ENCODE measurements at regions not wholly inside any gene's neighbourhood (a gene's known extent, or its start where the extent isn't known, plus 50 kb on each side); places are given as distances from the start of the nearest gene placed in this dataset.

DNA sequence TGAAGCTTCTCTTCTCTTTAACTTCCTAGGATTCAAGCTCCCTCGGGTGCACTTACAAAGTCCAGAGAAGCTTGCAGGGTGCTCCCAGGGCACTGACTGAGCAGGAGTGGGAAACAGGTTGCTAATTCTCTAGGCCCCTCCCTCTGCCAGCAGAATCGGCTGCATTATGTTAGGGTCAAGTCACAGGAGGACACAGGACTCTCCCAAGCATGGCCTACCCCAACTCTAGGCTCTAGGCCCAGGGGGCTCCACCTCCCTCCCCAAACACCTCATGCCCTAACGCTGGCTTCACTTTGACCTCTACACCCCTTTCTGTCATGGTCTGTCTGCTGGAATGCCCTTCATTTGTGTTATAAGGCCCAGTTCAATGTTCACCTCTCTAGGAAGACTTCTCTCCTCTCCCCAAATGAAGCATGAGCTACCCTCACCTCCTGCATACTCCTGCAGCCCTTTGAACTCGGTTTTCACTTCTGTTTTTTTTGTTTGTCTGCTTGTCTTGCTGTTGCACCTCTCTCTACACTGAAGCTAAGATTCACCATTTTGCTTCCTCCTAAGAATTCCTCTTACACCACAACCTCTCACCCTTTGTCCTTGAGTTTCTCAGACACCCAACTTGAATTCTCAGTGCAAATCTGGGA lies 521.8 kb upstream of the ID2 start:
- DNase-seq (ENCODE audit: low read depth): no peak

GRCh38 chr2:8160959-8161358 lies 520.9 kb upstream of the ID2 start:
- DNase-seq (ENCODE audit: low read depth): no peak

- no peak for DNase-seq (ENCODE audit: low read depth)
Observed at GRCh38 chr2:8162552-8162951, 519.3 kb upstream of the ID2 start.

DNA sequence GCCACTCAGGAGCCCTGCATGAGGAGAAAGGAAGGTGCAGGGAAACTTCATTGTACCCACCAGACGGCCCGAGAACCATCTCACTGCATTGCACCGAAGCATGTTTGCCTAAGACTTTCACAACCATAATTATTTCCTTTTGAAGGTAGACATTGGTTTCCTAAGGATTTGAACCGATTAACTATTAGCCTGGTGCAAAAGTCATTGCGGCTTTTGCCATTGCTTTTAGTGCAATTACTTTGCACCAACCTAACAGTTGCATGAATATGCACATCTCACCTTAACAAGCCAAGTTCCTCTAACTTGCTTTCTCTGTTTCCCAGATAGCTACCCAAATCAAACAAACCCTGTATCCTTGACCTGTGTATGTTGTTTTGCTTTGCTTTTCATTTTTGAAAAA lies 516.3 kb upstream of the ID2 start:
- DNase-seq (ENCODE audit: low read depth): no peak

- DNase-seq (ENCODE audit: low read depth): no peak
Observed at GRCh38 chr2:8168022-8168717, 513.7 kb upstream of the ID2 start.

DNA sequence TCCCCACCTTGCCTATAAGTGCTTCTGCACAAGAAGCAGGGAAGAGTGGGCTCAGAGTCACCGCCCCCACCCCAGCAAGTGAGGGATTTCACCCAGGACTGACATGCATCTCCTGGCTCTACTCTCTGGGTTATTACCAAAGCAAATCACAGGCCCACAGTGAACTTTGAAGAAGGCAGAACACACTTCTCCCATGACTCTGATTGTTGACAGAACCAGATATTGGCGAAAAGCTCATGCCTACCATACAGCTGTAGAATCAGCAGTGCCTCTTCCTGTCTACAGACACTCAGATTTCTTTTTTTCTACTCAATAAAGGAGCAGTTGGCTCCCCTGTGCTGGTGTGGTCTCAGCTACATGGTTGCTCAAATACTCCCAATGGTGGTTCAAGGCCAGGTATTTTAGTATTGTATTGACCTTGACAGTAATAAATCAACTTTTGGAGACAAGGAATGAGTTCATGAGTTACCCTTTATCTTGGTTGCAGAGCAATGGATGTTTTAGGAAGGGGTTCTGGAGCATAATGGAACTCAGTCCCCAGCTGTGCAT lies 512.9 kb upstream of the ID2 start:
- DNase-seq (ENCODE audit: low read depth): no peak

- DNase-seq (ENCODE audit: low read depth): no peak
Observed at GRCh38 chr2:8169443-8169842, 512.4 kb upstream of the ID2 start.

GRCh38 chr2:8170552-8171327 lies 511.1 kb upstream of the ID2 start:
- no peak for DNase-seq (ENCODE audit: low read depth)

DNA sequence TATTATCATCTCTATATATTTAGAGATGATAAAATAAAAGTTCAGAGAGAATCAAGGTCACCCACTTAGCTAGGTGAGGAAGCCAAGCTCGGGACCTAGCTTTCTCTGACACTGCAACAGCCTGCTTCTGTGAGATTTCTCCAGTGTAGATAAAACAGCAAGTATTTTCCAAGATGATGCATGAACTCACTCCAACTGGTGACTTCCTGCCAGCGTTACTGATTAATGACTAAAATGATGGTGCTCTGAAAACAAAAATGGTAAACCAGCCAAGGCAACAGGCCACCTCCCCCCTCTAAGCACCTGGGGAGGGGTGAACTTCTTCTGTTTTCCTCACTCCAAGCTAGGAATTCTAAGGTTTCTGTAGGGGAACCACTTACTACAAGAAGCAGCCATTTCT lies 510.2 kb upstream of the ID2 start:
- DNase-seq (ENCODE audit: low read depth): no peak

GRCh38 chr2:8172661-8173060 lies 509.2 kb upstream of the ID2 start:
- no peak for DNase-seq (ENCODE audit: low read depth)

DNA sequence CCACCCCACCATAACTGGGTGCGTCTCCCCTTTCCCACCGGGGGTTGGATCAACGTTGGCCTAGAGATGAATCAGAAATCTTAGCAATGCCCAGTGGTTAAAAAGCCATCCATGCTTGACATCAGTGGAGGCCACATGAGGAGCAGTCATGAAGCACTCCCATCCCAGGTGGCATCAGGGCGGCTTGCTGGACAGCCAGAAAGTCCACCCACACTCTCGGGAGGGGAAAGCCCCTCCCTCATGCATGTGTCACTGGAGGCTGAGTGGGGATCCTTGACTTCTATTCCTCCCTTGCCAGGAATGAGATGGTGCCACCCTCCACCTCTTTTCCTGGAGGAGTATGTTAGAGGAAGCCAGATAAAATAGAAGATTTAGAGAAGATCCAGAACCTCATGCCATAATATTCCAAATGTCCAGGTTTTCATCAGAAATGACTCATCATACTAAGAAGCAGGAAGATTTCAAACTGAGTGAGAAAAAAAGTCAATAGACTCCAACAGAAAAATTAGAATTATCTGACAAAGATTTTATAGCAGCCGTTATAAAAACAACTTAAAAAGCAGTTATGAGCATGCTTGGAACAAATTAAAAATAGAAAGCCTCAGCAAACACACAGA lies 507.1 kb upstream of the ID2 start:
- no peak for DNase-seq (ENCODE audit: low read depth)

- no peak for DNase-seq (ENCODE audit: low read depth)
Observed at GRCh38 chr2:8176887-8177286, 505.0 kb upstream of the ID2 start.

GRCh38 chr2:8177566-8177965 lies 504.3 kb upstream of the ID2 start:
- DNase-seq (ENCODE audit: low read depth): no peak

- DNase-seq (ENCODE audit: low read depth): no peak
Observed at GRCh38 chr2:8178911-8179310, 502.9 kb upstream of the ID2 start.

DNA sequence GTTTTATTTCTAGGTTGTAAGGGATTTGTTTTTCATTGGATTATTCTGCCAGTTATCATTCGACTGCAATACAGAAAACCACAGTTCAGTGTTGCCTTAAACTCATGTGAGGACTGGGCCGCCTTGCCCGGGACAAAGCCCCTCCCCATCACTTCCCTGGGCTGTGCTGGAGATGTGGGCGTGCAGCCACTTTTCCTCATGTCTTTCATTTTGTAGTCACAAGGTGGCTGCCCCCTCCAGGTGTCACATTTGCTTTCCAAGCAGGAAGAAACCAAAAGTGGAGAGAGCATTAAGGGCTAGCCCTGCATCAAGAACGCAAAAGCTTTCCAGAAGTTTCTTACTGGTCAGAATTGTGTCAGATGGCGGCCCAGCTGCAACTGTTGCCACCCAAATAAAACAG lies 492.5 kb upstream of the ID2 start:
- DNase-seq (ENCODE audit: low read depth): no peak

GRCh38 chr2:8190279-8190678 lies 491.6 kb upstream of the ID2 start:
- no peak for DNase-seq (ENCODE audit: low read depth)

- DNase-seq (ENCODE audit: low read depth): no peak
Observed at GRCh38 chr2:8191427-8191826, 490.4 kb upstream of the ID2 start.

- DNase-seq (ENCODE audit: low read depth): no peak
Observed at GRCh38 chr2:8193146-8193545, 488.7 kb upstream of the ID2 start.

DNA sequence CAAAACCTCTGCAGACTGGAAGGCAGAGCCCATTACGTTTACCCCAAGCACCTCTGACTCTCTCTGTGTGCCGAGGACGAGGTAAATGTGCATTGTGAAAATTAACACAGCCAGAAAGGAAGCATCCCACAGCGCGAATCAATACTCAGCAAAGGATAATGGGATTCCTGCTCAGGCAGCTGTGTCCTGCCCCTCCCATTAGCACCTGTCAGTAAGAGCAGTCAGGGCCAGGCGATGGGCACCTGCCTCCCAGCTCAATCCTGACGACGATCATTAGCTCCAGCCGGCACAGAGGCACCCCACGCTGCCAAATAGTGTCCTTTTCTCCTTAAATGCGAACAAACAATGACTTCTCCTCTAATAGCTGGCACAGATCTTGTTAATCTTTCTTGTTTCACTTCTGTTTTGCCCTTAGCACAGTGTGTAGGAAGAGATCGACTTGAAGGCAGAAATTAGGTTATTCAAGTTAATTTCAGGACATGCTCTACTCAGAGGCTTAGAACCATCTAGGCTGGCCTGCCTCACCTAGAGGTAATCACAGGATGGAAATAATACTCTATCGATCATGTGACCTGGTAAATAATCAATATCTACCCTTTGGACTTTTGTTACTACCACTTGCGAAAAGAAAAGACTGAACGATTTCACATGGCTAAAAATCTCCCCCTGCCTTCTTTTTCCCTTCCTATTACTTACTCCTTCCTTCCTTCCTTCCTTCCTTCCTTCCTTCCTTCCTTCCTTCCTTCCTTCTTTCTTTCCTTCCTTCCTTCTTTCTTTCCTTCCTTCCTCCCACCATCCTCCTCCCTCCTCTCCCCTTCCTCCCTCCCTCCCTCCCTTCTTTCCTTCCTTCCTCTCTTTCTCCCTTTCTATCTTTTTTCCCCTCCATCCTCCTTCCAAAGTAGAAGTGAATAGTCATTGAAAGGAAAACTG lies 487.9 kb upstream of the ID2 start:
- DNase-seq (ENCODE audit: low read depth): no peak

DNA sequence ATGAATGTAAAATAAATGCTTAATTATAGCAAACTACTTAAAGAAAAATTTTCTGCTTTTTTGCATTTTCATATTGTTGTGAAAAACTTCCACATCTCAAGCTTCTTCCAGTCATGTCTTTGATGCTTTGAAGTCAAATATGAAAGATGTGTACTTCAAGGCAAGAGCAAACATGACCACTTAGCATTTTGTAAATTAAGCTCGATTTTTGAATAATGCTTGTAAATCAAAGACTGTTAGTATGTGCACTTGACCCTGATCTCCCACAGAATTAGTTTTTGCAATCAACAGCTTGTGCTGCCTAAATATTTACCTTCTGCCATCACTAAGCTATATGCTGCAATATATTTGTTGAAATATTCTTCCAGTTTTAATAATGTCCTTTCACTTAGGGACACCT lies 486.1 kb upstream of the ID2 start:
- no peak for DNase-seq (ENCODE audit: low read depth)

GRCh38 chr2:8196316-8196715 lies 485.5 kb upstream of the ID2 start:
- DNase-seq (ENCODE audit: low read depth): no peak

DNA sequence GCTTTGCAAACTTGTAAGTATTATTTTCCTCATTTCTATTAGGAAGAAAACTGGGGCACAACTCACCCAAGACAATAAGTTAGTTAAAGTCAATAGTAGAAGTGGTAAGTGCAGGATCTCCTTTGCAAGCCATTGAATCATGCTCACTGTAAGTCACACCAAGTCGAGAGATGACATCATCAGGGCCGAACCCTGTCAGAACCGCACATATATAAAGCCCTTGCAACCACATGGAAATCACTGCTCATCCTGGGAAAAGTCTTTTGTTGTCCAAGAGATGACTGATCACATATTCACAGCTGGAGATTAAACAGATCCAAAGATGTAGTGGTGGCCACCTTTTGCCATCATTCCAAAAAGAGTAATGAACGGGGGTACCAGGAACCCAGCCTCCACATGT lies 484.8 kb upstream of the ID2 start:
- no peak for DNase-seq (ENCODE audit: low read depth)

Data from stimulated activated CD8-positive, alpha-beta memory T cell treated with anti-CD3 and anti-CD28 coated beads, Interleukin-7, amount 100 ng/mL, for 24 hours (primary cell).